HepG2 (cell line): ENCODE measurements at regions not wholly inside any gene's neighbourhood (a gene's known extent, or its start where the extent isn't known, plus 50 kb on each side); places are given as distances from the start of the nearest gene placed in this dataset.

Source experiments
- ATAC-seq: fragments of 200-7000 bp; cut with Tn5 transposase; 3 replicates; pipeline ENCODE4 v1.9.1; 2020; ENCODE audit warnings: mild to moderate bottlenecking, moderate library complexity
- BruUV-seq: library from RNA; stranded (reverse); fragments of 400-500 nt; replicated peaks from 2 replicates; lab custom pipeline; 2021; lab: Mats Ljungman, UMichigan
- CTCF ChIA-PET: fragments of 300-600 bp; formaldehyde crosslinking; extraction: SDS; loops from one replicate; lab custom pipeline; 2021; ENCODE audit warnings: low total read pairs, inconsistent platforms, low intra/inter-chr PET ratio; lab: Yijun Ruan, JAX
- POLR2A ChIA-PET: fragments of 350-600 bp; sonication (Branson Sonifier 250); formaldehyde crosslinking; loops from one replicate; lab custom pipeline; 2020; ENCODE audit warnings: antibody characterized with exemption, inconsistent platforms; lab: Yijun Ruan, JAX
- DNase-seq: peaks from one replicate; pipeline ENCODE4 v3.0.0-alpha.2; 2015; ENCODE audit warnings: low spot score
- FAIRE-seq: peaks from 3 replicates; lab custom pipeline; 2011; peaks lifted over from hg19 to GRCh38; lab: Jason Lieb, UNC
- H2AFZ ChIP-seq: one replicate; pipeline ENCODE4 v1.6.1; 2011; ENCODE audit warnings: low read length, inconsistent platforms
- H3K27ac ChIP-seq: fragments of 300-600 bp; 3 replicates; pipeline ENCODE4 v1.8.0; 2011; ENCODE audit warnings: mixed run types, mild to moderate bottlenecking, mixed read lengths, low read length, inconsistent platforms; ENCODE audit not compliant: insufficient read depth; ENCODE audit errors: extremely low read length
- H3K27me3 ChIP-seq, 2 experiments: fragments of 200-600 bp in 1 of 2; 2 replicates in 1 of 2; 3 replicates in 1 of 2; pipeline versions ENCODE4 v1.6.0 to v1.8.0; 2011; ENCODE audit warnings: low read length in 2 of 2, mild to moderate bottlenecking in 2 of 2, moderate library complexity in 2 of 2, inconsistent platforms in 1 of 2; ENCODE audit not compliant: insufficient read depth in 2 of 2, control insufficient read depth in 1 of 2
- H3K36me3 ChIP-seq, 2 experiments: fragments of 200-600 bp in 1 of 2; replicated peaks in 1 of 2; 2 replicates in 1 of 2; 3 replicates in 1 of 2; pipeline versions ENCODE4 v1.5.1 to v1.8.0; 2011; ENCODE audit warnings: low read length in 2 of 2, inconsistent platforms in 1 of 2; ENCODE audit not compliant: insufficient read depth in 2 of 2, control insufficient read depth in 1 of 2
- H3K4me1 ChIP-seq: 2 replicates; pipeline ENCODE4 v1.5.1; 2012; ENCODE audit warnings: low read length, inconsistent platforms; ENCODE audit not compliant: insufficient read depth
- H3K4me2 ChIP-seq: 2 replicates; pipeline ENCODE4 v1.6.0; 2011; ENCODE audit warnings: low read depth, low read length, inconsistent platforms
- H3K4me3 ChIP-seq, 3 experiments: fragments of 200-600 bp in 1 of 3; sonication (generic), shearing (Covaris generic) in 1 of 3; replicated peaks in 1 of 3; 2 replicates each; pipeline ENCODE4 v1.5.1; 2011 to 2016; ENCODE audit warnings: low read length in 3 of 3, inconsistent platforms in 2 of 3, low read depth in 2 of 3, mild to moderate bottlenecking in 2 of 3, control low read depth in 1 of 3, mixed read lengths in 1 of 3; ENCODE audit not compliant: insufficient read depth in 1 of 3
- H3K79me2 ChIP-seq: one replicate; pipeline ENCODE4 v1.6.1; 2011; ENCODE audit warnings: low read length, inconsistent platforms; ENCODE audit not compliant: insufficient read depth
- H3K9ac ChIP-seq: 2 replicates; pipeline ENCODE4 v1.6.0; 2011; ENCODE audit warnings: mild to moderate bottlenecking, low read depth, low read length, inconsistent platforms; ENCODE audit not compliant: insufficient read depth
- H3K9me3 ChIP-seq: 2 replicates; pipeline ENCODE4 v1.5.1; 2012; ENCODE audit warnings: mild to moderate bottlenecking, low read length
- H4K20me1 ChIP-seq: 2 replicates; pipeline ENCODE4 v1.6.0; 2011; ENCODE audit warnings: inconsistent platforms, mild to moderate bottlenecking, low read length, moderate library complexity; ENCODE audit not compliant: insufficient read depth
- ARNTL ChIP-seq: sonication (generic); formaldehyde crosslinking; IDR thresholded peaks from 2 replicates; pipeline ENCODE4 v1.4.0; 2020; ENCODE audit warnings: mild to moderate bottlenecking, missing genetic modification reagents
- BORCS8-MEF2B ChIP-seq: sonication (generic); formaldehyde crosslinking; IDR thresholded peaks from 2 replicates; pipeline ENCODE4 v1.8.0; 2022; ENCODE audit warnings: mild to moderate bottlenecking, missing genetic modification reagents
- FOXP1 ChIP-seq, 2 experiments: fragments of 450-650 bp in 1 of 2; IDR thresholded peaks; 2 replicates each; pipeline ENCODE4 v1.6.1; 2017 to 2018; ENCODE audit warnings: antibody characterized with exemption in 1 of 2
- KLF16 ChIP-seq, 2 experiments: sonication (generic) in 1 of 2; formaldehyde crosslinking in 1 of 2; IDR thresholded peaks; 2 replicates each; pipeline versions ENCODE4 v1.6.1 to v1.8.0; 2016 to 2023; ENCODE audit warnings: missing genetic modification reagents in 2 of 2, missing compliant biosample characterization in 1 of 2
- SSRP1 ChIP-seq: IDR thresholded peaks from 2 replicates; pipeline ENCODE4 v1.6.1; 2016; ENCODE audit warnings: control low read depth
- ZBTB4 ChIP-seq: sonication (generic); formaldehyde crosslinking; IDR thresholded peaks from 2 replicates; pipeline ENCODE4 v1.4.0; 2020; ENCODE audit warnings: missing genetic modification reagents, mild to moderate bottlenecking, borderline replicate concordance
- ZMYM3 ChIP-seq: sonication (generic); formaldehyde crosslinking; IDR thresholded peaks from 2 replicates; pipeline ENCODE4 v1.5.1; 2020; ENCODE audit warnings: mild to moderate bottlenecking, missing genetic modification reagents
- ZNF264 ChIP-seq: sonication (generic); formaldehyde crosslinking; IDR thresholded peaks from 2 replicates; pipeline ENCODE4 v1.4.0; 2020; ENCODE audit warnings: missing genetic modification reagents
- ZNF367 ChIP-seq: sonication (generic); formaldehyde crosslinking; IDR thresholded peaks from 2 replicates; pipeline ENCODE4 v1.4.0; 2020; ENCODE audit warnings: missing genetic modification reagents, borderline replicate concordance
- ZNF512B ChIP-seq: sonication (generic); formaldehyde crosslinking; IDR thresholded peaks from 2 replicates; pipeline ENCODE4 v1.5.1; 2020; ENCODE audit warnings: missing genetic modification reagents, mild to moderate bottlenecking, borderline replicate concordance
- ZNF652 ChIP-seq: IDR thresholded peaks from 2 replicates; pipeline ENCODE4 v1.6.1; 2016; ENCODE audit warnings: low read depth, borderline replicate concordance
- ZNF704 ChIP-seq: sonication (generic); formaldehyde crosslinking; IDR thresholded peaks from 2 replicates; pipeline ENCODE4 v1.8.1; 2023; ENCODE audit warnings: mild to moderate bottlenecking, inconsistent platforms, moderate library complexity, missing genetic modification reagents, borderline replicate concordance
- ZNF749 ChIP-seq: sonication (generic); formaldehyde crosslinking; IDR thresholded peaks from 2 replicates; pipeline ENCODE4 v1.8.0; 2022; ENCODE audit warnings: mild to moderate bottlenecking, missing genetic modification reagents, moderate library complexity, borderline replicate concordance
- ZNF792 ChIP-seq: IDR thresholded peaks from 2 replicates; pipeline ENCODE4 v1.6.1; 2016
- ZNF891 ChIP-seq: sonication (generic); formaldehyde crosslinking; IDR thresholded peaks from 2 replicates; pipeline ENCODE4 v1.5.0; 2020; ENCODE audit warnings: mild to moderate bottlenecking, missing genetic modification reagents
- ZSCAN25 ChIP-seq: sonication (generic); formaldehyde crosslinking; IDR thresholded peaks from 2 replicates; pipeline ENCODE4 v1.8.0; 2022; ENCODE audit warnings: mild to moderate bottlenecking, missing genetic modification reagents
- WGBS: methylation state at CpG from one replicate; pipeline ENCODE4 v1.1.6; 2017; ENCODE audit warnings: low lambda C conversion rate; 5-methylcytosine and 5-hydroxymethylcytosine counted together
- in situ Hi-C: cut with HindIII; loops from 2 replicates; pipeline ENCODE4 v1.10.0; 2017; ENCODE audit warnings: low pct_unique_long_range_greater_than_20kb; ENCODE audit not compliant: extremely low pct_ligation_motif_present
- intact Hi-C: fragments of 100-400 bp; cut with micrococcal nuclease; formaldehyde crosslinking; loops from one replicate; pipeline ENCODE4 v1.10.0; 2022; ENCODE audit not compliant: unreplicated experiment

- no peak for TF ChIP-seq ZSCAN25 (CRISPR knock-in tag)
- TF ChIP-seq ARNTL (CRISPR knock-in tag): no peak
- no peak for TF ChIP-seq KLF16 (CRISPR knock-in tag; IDR thresholded peaks at IDR 0.05)
- no peak for TF ChIP-seq ZNF704
- no peak for TF ChIP-seq ZNF749
- no peak for TF ChIP-seq ZNF891 (CRISPR knock-in tag)
- TF ChIP-seq ZNF264 (CRISPR knock-in tag): no peak
- no peak for TF ChIP-seq ZNF512B (CRISPR knock-in tag)
- TF ChIP-seq ZNF792 (CRISPR knock-in tag): no peak
- no peak for TF ChIP-seq ZNF652
- no peak for TF ChIP-seq SSRP1 (CRISPR knock-in tag)
- no peak for TF ChIP-seq ZNF367 (CRISPR knock-in tag)
- TF ChIP-seq ZMYM3 (CRISPR knock-in tag): no peak
- TF ChIP-seq ZBTB4 (CRISPR knock-in tag): no peak
- TF ChIP-seq FOXP1 (IDR thresholded peaks at IDR 0.05): no peak
- no peak for TF ChIP-seq FOXP1 (CRISPR knock-in tag; IDR thresholded peaks at IDR 0.05)
- no peak for TF ChIP-seq BORCS8-MEF2B (CRISPR knock-in tag)
- no peaks in the 10 kb centered on the region for H3K36me3 ChIP-seq
- no peaks in the 10 kb centered on the region for H4K20me1 ChIP-seq
- no peak overlapping the region for H3K9ac ChIP-seq
- BruUV-seq: no TSS peak
- in situ Hi-C loops (no loop called here), intact Hi-C loops (no loop called here)
- 0% methylated on average over 1 of the region's 1 CpG for WGBS
- ChIA-PET POLR2A (no interaction called here), CTCF (no interaction called here)
- no peak overlapping the region for H3K27ac ChIP-seq
- FAIRE-seq (no peak), DNase-seq (no peak), ATAC-seq (no peak)
- H3K4me3 ChIP-seq: no peak overlapping the region
- peaks cover 33% of the 10 kb centered on the region for H3K9me3 ChIP-seq
- no peaks in the 10 kb centered on the region for H3K4me1 ChIP-seq
- H3K27me3 ChIP-seq: no peaks in the 10 kb centered on the region
- H3K79me2 ChIP-seq: no peaks in the 10 kb centered on the region
- no peak overlapping the region for H2AFZ ChIP-seq
- no peak overlapping the region for H3K4me2 ChIP-seq
Observed at GRCh38 chr12:82097438-82097837, 260.7 kb downstream of the CCDC59 start.
